ENCODE measurements at regions not wholly inside any gene's neighbourhood (a gene's known extent, or its start where the extent isn't known, plus 50 kb on each side); places are given as distances from the start of the nearest gene placed in this dataset.

- TF ChIP-seq, protein P1, sequence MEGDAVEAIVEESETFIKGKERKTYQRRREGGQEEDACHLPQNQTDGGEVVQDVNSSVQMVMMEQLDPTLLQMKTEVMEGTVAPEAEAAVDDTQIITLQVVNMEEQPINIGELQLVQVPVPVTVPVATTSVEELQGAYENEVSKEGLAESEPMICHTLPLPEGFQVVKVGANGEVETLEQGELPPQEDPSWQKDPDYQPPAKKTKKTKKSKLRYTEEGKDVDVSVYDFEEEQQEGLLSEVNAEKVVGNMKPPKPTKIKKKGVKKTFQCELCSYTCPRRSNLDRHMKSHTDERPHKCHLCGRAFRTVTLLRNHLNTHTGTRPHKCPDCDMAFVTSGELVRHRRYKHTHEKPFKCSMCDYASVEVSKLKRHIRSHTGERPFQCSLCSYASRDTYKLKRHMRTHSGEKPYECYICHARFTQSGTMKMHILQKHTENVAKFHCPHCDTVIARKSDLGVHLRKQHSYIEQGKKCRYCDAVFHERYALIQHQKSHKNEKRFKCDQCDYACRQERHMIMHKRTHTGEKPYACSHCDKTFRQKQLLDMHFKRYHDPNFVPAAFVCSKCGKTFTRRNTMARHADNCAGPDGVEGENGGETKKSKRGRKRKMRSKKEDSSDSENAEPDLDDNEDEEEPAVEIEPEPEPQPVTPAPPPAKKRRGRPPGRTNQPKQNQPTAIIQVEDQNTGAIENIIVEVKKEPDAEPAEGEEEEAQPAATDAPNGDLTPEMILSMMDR (IDR thresholded peaks at IDR 0.05; ENCODE audit: borderline replicate concordance, extremely low read depth, low read length, poor library complexity, severe bottlenecking): no peak
- no peak for TF ChIP-seq EZH2 (IDR thresholded peaks at IDR 0.05; ENCODE audit: borderline replicate concordance, low read depth, low read length, severe bottlenecking)
These were observed 152.1 kb downstream of the SAMD5 start for GRCh38 chr6:147660334-147661311.
